IMR-90 (cell line): ENCODE measurements at regions not wholly inside any gene's neighbourhood (a gene's known extent, or its start where the extent isn't known, plus 50 kb on each side); places are given as distances from the start of the nearest gene placed in this dataset.

ENCODE experiments used
- ATAC-seq: fragments of 200-7000 bp; cut with Tn5 transposase; 2 replicates; pipeline ENCODE4 v1.9.1; 2020; ENCODE audit warnings: low read depth, mild to moderate bottlenecking, moderate library complexity
- BruUV-seq: library from RNA; stranded (reverse); fragments of 400-500 nt; replicated peaks from 2 replicates; lab custom pipeline; 2021; lab: Mats Ljungman, UMichigan
- CTCF ChIA-PET: fragments of 300-600 bp; formaldehyde crosslinking; extraction: SDS; loops from one replicate; lab custom pipeline; 2021; ENCODE audit warnings: antibody characterized with exemption; lab: Yijun Ruan, JAX
- POLR2A ChIA-PET: fragments of 300-600 bp; sonication (Branson Sonifier 250); formaldehyde crosslinking; loops from one replicate; lab custom pipeline; 2022; ENCODE audit warnings: antibody characterized with exemption; ENCODE audit not compliant: unreplicated experiment; lab: Charles Lee
- DNase-seq: peaks from one replicate; pipeline ENCODE4 v3.0.0; 2013
- H2AFZ ChIP-seq: replicated peaks from 2 replicates; pipeline ENCODE3; 2013; ENCODE audit warnings: low read length, mild to moderate bottlenecking; ENCODE audit not compliant: poor library complexity
- H2AK5ac ChIP-seq: 2 replicates; pipeline ENCODE4 v1.6.1; 2013; ENCODE audit warnings: low read depth, low read length, inconsistent platforms
- H2AK9ac ChIP-seq: replicated peaks from 2 replicates; pipeline ENCODE3; 2013; ENCODE audit warnings: mild to moderate bottlenecking, low read depth, low read length, moderate library complexity; ENCODE audit not compliant: poor library complexity
- H2BK120ac ChIP-seq: 2 replicates; pipeline ENCODE4 v1.6.1; 2013; ENCODE audit warnings: low read depth, low read length, inconsistent platforms
- H2BK15ac ChIP-seq: 3 replicates; pipeline ENCODE4 v1.6.1; 2013; ENCODE audit warnings: low read depth, low read length, inconsistent platforms
- H2BK20ac ChIP-seq: 2 replicates; pipeline ENCODE4 v1.6.1; 2013; ENCODE audit warnings: low read depth, mild to moderate bottlenecking, inconsistent platforms, low read length, moderate library complexity
- H2BK5ac ChIP-seq: 2 replicates; pipeline ENCODE4 v1.6.1; 2013; ENCODE audit warnings: mild to moderate bottlenecking, low read depth, low read length, inconsistent platforms; ENCODE audit not compliant: poor library complexity, severe bottlenecking
- H3K14ac ChIP-seq: replicated peaks from 2 replicates; pipeline ENCODE4 v1.6.1; 2013; ENCODE audit warnings: low read depth, low read length, inconsistent platforms
- H3K18ac ChIP-seq: 2 replicates; pipeline ENCODE4 v1.6.1; 2013; ENCODE audit warnings: low read depth, low read length, control low read depth
- H3K23ac ChIP-seq: 2 replicates; pipeline ENCODE4 v1.6.1; 2013; ENCODE audit warnings: low read depth, low read length, inconsistent platforms
- H3K27ac ChIP-seq: 2 replicates; pipeline ENCODE4 v1.5.1; 2013; ENCODE audit warnings: mild to moderate bottlenecking, control low read depth, low read length; ENCODE audit not compliant: insufficient read depth
- H3K27me3 ChIP-seq: 2 replicates; pipeline ENCODE4 v1.6.1; 2013; ENCODE audit warnings: low read length; ENCODE audit not compliant: control insufficient read depth, insufficient read depth
- H3K36me3 ChIP-seq: 2 replicates; pipeline ENCODE4 v1.6.1; 2013; ENCODE audit warnings: low read length, mixed read lengths; ENCODE audit not compliant: control insufficient read depth, insufficient read depth
- H3K4ac ChIP-seq: 2 replicates; pipeline ENCODE4 v1.6.1; 2013; ENCODE audit warnings: low read depth, low read length, inconsistent platforms
- H3K4me1 ChIP-seq: 2 replicates; pipeline ENCODE4 v1.6.1; 2013; ENCODE audit warnings: low read length, mixed read lengths; ENCODE audit not compliant: control insufficient read depth, insufficient read depth
- H3K4me2 ChIP-seq: 2 replicates; pipeline ENCODE4 v1.6.1; 2013; ENCODE audit warnings: low read depth, mild to moderate bottlenecking, control low read depth, low read length, moderate library complexity
- H3K4me3 ChIP-seq: 2 replicates; pipeline ENCODE4 v1.5.1; 2013; ENCODE audit warnings: low read depth, mild to moderate bottlenecking, control low read depth, low read length, moderate library complexity; ENCODE audit not compliant: insufficient read depth
- H3K56ac ChIP-seq: 2 replicates; pipeline ENCODE4 v1.6.1; 2013; ENCODE audit warnings: low read length, inconsistent platforms; ENCODE audit not compliant: insufficient read depth; ENCODE audit errors: extremely low read depth
- H3K79me1 ChIP-seq, 2 experiments: 2 replicates each; pipeline ENCODE4 v1.6.1; 2013; ENCODE audit warnings: low read length in 2 of 2, inconsistent platforms in 1 of 2, low read depth in 1 of 2
- H3K9ac ChIP-seq: 2 replicates; pipeline ENCODE4 v1.6.1; 2013; ENCODE audit warnings: low read depth, low read length, control low read depth
- H3K9me1 ChIP-seq: 2 replicates; pipeline ENCODE4 v1.6.1; 2013; ENCODE audit warnings: low read length, inconsistent platforms; ENCODE audit not compliant: insufficient read depth
- H3K9me3 ChIP-seq: 2 replicates; pipeline ENCODE4 v1.6.1; 2013; ENCODE audit warnings: low read length; ENCODE audit not compliant: control insufficient read depth, insufficient read depth
- H4K20me1 ChIP-seq: 2 replicates; pipeline ENCODE4 v1.6.1; 2013; ENCODE audit warnings: low read length, inconsistent platforms; ENCODE audit not compliant: insufficient read depth
- H4K5ac ChIP-seq: 2 replicates; pipeline ENCODE4 v1.6.1; 2013; ENCODE audit warnings: mild to moderate bottlenecking, low read depth, low read length, control low read depth
- H4K8ac ChIP-seq, 2 experiments: 2 replicates each; pipeline ENCODE4 v1.6.1; 2013; ENCODE audit warnings: low read depth in 2 of 2, low read length in 2 of 2, control low read depth in 1 of 2, inconsistent platforms in 1 of 2
- H4K91ac ChIP-seq: 2 replicates; pipeline ENCODE4 v1.6.1; 2013; ENCODE audit warnings: low read depth, low read length, inconsistent platforms; ENCODE audit not compliant: insufficient read depth
- RCOR1 ChIP-seq: IDR thresholded peaks from 2 replicates; pipeline ENCODE4 v1.6.1; 2012; ENCODE audit warnings: mild to moderate bottlenecking, low read length, improper control_type of control experiment; ENCODE audit not compliant: insufficient replicate concordance
- WGBS, 2 experiments: methylation state at CpG; one replicate each; pipeline versions ENCODE4 v1.1.5 to v1.1.7; 2013; ENCODE audit warnings: missing lambda C conversion rate in 2 of 2; ENCODE audit not compliant: insufficient read length in 1 of 2; ENCODE audit errors: extremely low coverage in 2 of 2; 5-methylcytosine and 5-hydroxymethylcytosine counted together
- dilution Hi-C: fragments of 300-500 bp; cut with HindIII; formaldehyde crosslinking; loops from one replicate; pipeline ENCODE4 v1.14.3; 2018; ENCODE audit warnings: low sequenced_read_pairs; ENCODE audit not compliant: unreplicated experiment
- in situ Hi-C: fragments of 300-500 bp; cut with MboI; formaldehyde crosslinking; loops from 3 replicates; pipeline ENCODE4 v1.14.3; 2019; ENCODE audit warnings: low sequenced_read_pairs, inconsistent platforms, mixed read lengths
- intact Hi-C: fragments of 100-400 bp; cut with micrococcal nuclease; formaldehyde crosslinking; loops from 2 replicates; pipeline ENCODE4 v1.10.0; 2022

GRCh38 chr2:34570266-34570872 lies 971.3 kb upstream of the FAM98A start:
- Histone ChIP-seq H3K36me3 (no peaks in the 10 kb centered on the region), H2BK5ac (no peak overlapping the region), H3K18ac (no peak overlapping the region), H3K9ac (no peak overlapping the region), H3K4ac (no peak overlapping the region), H2BK15ac (no peak overlapping the region), H4K5ac (no peak overlapping the region), H2AFZ (no peak overlapping the region), H4K8ac (no peak overlapping the region), H2AK5ac (no peak overlapping the region), H3K4me1 (no peaks in the 10 kb centered on the region), H3K27me3 (no peaks in the 10 kb centered on the region), H4K20me1 (no peaks in the 10 kb centered on the region), H3K4me3 (no peak overlapping the region), H3K9me3 (peaks cover 11% of the 10 kb centered on the region), H3K9me1 (no peaks in the 10 kb centered on the region), H2BK120ac (no peak overlapping the region), H3K27ac (no peak overlapping the region), H3K79me1 (no peaks in the 10 kb centered on the region), H2AK9ac (no peak overlapping the region), H3K14ac (no peak overlapping the region), H3K56ac (no peak overlapping the region), H3K23ac (no peak overlapping the region), H2BK20ac (no peak overlapping the region), H3K4me2 (no peak overlapping the region), H4K91ac (no peak overlapping the region)
- no peak for DNase-seq
- no peak for ATAC-seq
- dilution Hi-C loops (no loop called here), in situ Hi-C loops (no loop called here), intact Hi-C loops (no loop called here)
- CTCF ChIA-PET, result no interaction called here
- no TSS peak for BruUV-seq
- no peak for TF ChIP-seq RCOR1
- POLR2A ChIA-PET, result no interaction called here
- 24% methylated on average over 2 of the region's 7 CpGs; no CpG with 5 or more reads in 1 of the 2 experiments for WGBS, 2 experiments
